Tibial nerve (tissue), 4 donors: ENCODE measurements at regions not wholly inside any gene's neighbourhood (a gene's known extent, or its start where the extent isn't known, plus 50 kb on each side); places are given as distances from the start of the nearest gene placed in this dataset.

Experiments
- DNase-seq, 2 donors: peaks; one replicate each; pipeline ENCODE4 v3.0.0-alpha.2; 2019; ENCODE audit warnings: low spot score in 2 of 2
- H3K27ac ChIP-seq, 4 donors: fragments of 200-600 bp; sonication (generic) in 3 of 4; one replicate each; pipeline ENCODE4 v1.5.1; 2017 to 2019; ENCODE audit warnings: mild to moderate bottlenecking in 1 of 4
- H3K27me3 ChIP-seq, 2 donors: fragments of 200-600 bp; sonication (generic) in 1 of 2; one replicate each; pipeline versions ENCODE4 v1.5.1 to v1.6.0; 2017 to 2019
- H3K36me3 ChIP-seq, 3 donors: fragments of 200-600 bp; sonication (generic); one replicate each; pipeline ENCODE4 v1.5.1; 2018 to 2019
- H3K4me1 ChIP-seq, 4 donors: fragments of 200-600 bp; sonication (generic) in 3 of 4; one replicate each; pipeline ENCODE4 v1.5.1; 2017 to 2019
- H3K4me3 ChIP-seq, 4 donors: fragments of 200-600 bp; sonication (generic) in 3 of 4; one replicate each; pipeline ENCODE4 v1.5.1; 2017 to 2019; ENCODE audit warnings: mild to moderate bottlenecking in 1 of 4, moderate library complexity in 1 of 4
- H3K9me3 ChIP-seq, 4 donors: fragments of 200-600 bp; sonication (generic) in 3 of 4; one replicate each; pipeline ENCODE4 v1.5.1; 2017 to 2019
- EP300 ChIP-seq, 2 donors: sonication (generic); formaldehyde crosslinking; IDR thresholded peaks; one replicate each; pipeline ENCODE4 v1.6.1; 2017; ENCODE audit warnings: antibody characterized with exemption in 2 of 2, mild to moderate bottlenecking in 1 of 2
- POLR2A ChIP-seq, 2 donors: fragments of 450-650 bp; IDR thresholded peaks; one replicate each; pipeline ENCODE4 v1.6.1; 2017; ENCODE audit warnings: antibody characterized with exemption in 2 of 2, mild to moderate bottlenecking in 2 of 2, moderate library complexity in 2 of 2
- WGBS, 2 donors: methylation state at CpG; one replicate each; pipeline ENCODE4 v1.1.5; 2018; 5-methylcytosine and 5-hydroxymethylcytosine counted together
- TF ChIP-seq, protein P1 (sequence below), 5 experiments: fragments of 200-600 bp in 3 of 5; fragments of 450-650 bp in 2 of 5; sonication (generic) in 3 of 5; IDR thresholded peaks; one replicate each; pipeline ENCODE4 v1.5.1; 2016 to 2019; ENCODE audit warnings: antibody characterized with exemption in 5 of 5, mild to moderate bottlenecking in 3 of 5, moderate library complexity in 2 of 5

- H3K27ac ChIP-seq: no peak overlapping the region
- H3K36me3 ChIP-seq: no peaks in the 10 kb centered on the region
- no peak for DNase-seq
- no peaks in the 10 kb centered on the region for H3K4me1 ChIP-seq
- no peaks in the 10 kb centered on the region for H3K27me3 ChIP-seq
- no peak overlapping the region for H3K4me3 ChIP-seq
- WGBS, 2 donors: 55 to 58% methylated on average over 2 of the region's 2 CpGs
- TF ChIP-seq EP300 (IDR thresholded peaks at IDR 0.05): no peak
- TF ChIP-seq, protein P1, sequence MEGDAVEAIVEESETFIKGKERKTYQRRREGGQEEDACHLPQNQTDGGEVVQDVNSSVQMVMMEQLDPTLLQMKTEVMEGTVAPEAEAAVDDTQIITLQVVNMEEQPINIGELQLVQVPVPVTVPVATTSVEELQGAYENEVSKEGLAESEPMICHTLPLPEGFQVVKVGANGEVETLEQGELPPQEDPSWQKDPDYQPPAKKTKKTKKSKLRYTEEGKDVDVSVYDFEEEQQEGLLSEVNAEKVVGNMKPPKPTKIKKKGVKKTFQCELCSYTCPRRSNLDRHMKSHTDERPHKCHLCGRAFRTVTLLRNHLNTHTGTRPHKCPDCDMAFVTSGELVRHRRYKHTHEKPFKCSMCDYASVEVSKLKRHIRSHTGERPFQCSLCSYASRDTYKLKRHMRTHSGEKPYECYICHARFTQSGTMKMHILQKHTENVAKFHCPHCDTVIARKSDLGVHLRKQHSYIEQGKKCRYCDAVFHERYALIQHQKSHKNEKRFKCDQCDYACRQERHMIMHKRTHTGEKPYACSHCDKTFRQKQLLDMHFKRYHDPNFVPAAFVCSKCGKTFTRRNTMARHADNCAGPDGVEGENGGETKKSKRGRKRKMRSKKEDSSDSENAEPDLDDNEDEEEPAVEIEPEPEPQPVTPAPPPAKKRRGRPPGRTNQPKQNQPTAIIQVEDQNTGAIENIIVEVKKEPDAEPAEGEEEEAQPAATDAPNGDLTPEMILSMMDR (IDR thresholded peaks at IDR 0.05): no peak
- TF ChIP-seq POLR2A (IDR thresholded peaks at IDR 0.05): no peak
- peaks cover 0 to 3% (median 0%) of the 10 kb centered on the region in 4 donors for H3K9me3 ChIP-seq
Measured at GRCh38 chr1:163737261-163737660, 415.5 kb downstream of the NUF2 start.

GRCh38 chr1:163744301-163744887, 422.6 kb downstream of the NUF2 start:
- H3K4me3 ChIP-seq: no peak overlapping the region
- TF ChIP-seq, protein P1 (IDR thresholded peaks at IDR 0.05): no peak
- TF ChIP-seq POLR2A (IDR thresholded peaks at IDR 0.05) (no peak), EP300 (IDR thresholded peaks at IDR 0.05) (no peak)
- peaks cover 0 to 22% (median 5%) of the 10 kb centered on the region in 4 donors for H3K9me3 ChIP-seq
- no peaks in the 10 kb centered on the region for H3K36me3 ChIP-seq
- H3K27ac ChIP-seq: no peak overlapping the region
- no peak for DNase-seq
- WGBS, 2 donors: 90 to 92% methylated on average over 2 of the region's 2 CpGs
- H3K4me1 ChIP-seq: no peaks in the 10 kb centered on the region
- no peaks in the 10 kb centered on the region for H3K27me3 ChIP-seq

GRCh38 chr1:163745204-163745603, 423.4 kb downstream of the NUF2 start:
- H3K9me3 ChIP-seq: peaks cover 0 to 22% (median 5%) of the 10 kb centered on the region in 4 donors
- DNase-seq: no peak
- no peak overlapping the region for H3K27ac ChIP-seq
- H3K4me3 ChIP-seq: no peak overlapping the region
- H3K36me3 ChIP-seq: no peaks in the 10 kb centered on the region
- TF ChIP-seq, protein P1 (IDR thresholded peaks at IDR 0.05): no peak
- TF ChIP-seq EP300 (IDR thresholded peaks at IDR 0.05): no peak
- TF ChIP-seq POLR2A (IDR thresholded peaks at IDR 0.05): no peak
- WGBS, 2 donors: 78 to 79% methylated on average over 1 to 2 of the region's 2 CpGs
- no peaks in the 10 kb centered on the region for H3K27me3 ChIP-seq
- H3K4me1 ChIP-seq: no peaks in the 10 kb centered on the region

GRCh38 chr1:163747261-163747660, 425.5 kb downstream of the NUF2 start:
- TF ChIP-seq, protein P1 (IDR thresholded peaks at IDR 0.05): no peak
- TF ChIP-seq POLR2A (IDR thresholded peaks at IDR 0.05) (no peak), EP300 (IDR thresholded peaks at IDR 0.05) (no peak)
- H3K36me3 ChIP-seq: no peaks in the 10 kb centered on the region
- no peaks in the 10 kb centered on the region for H3K4me1 ChIP-seq

DNA sequence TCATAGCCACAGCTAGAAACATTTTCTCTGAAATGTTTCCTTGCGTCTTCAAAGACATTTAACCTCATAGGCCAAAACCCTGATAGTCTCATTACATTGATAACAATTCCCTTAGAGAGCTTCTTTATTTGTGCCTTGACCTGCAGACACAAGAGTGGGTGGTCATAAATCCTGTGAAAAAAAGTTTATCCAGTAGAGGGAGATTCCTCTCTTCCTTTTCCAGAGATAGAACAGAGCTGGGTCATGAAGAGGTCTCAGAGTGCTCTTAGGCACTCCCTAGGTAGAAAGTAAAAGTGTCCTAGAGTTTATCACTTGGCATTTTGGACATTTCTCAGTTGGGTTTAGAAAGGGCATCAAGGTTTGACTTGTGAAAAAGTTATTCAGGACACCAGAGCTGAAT, 426.1 kb downstream of the NUF2 start:
- no peaks in the 10 kb centered on the region for H3K36me3 ChIP-seq
- no peak for TF ChIP-seq POLR2A (IDR thresholded peaks at IDR 0.05)
- TF ChIP-seq EP300 (IDR thresholded peaks at IDR 0.05): no peak
- TF ChIP-seq, protein P1 (IDR thresholded peaks at IDR 0.05): no peak
- WGBS, 2 donors: 41 to 64% methylated on average over 1 of the region's 1 CpG
- DNase-seq: no peak
- H3K27ac ChIP-seq: no peak overlapping the region
- H3K27me3 ChIP-seq: no peaks in the 10 kb centered on the region
- no peak overlapping the region for H3K4me3 ChIP-seq
- H3K9me3 ChIP-seq: peaks cover 0 to 22% (median 5%) of the 10 kb centered on the region in 4 donors
- no peaks in the 10 kb centered on the region for H3K4me1 ChIP-seq

More at GRCh38 chr1:163747261-163747660, 425.5 kb downstream of the NUF2 start:
- no peak overlapping the region for H3K4me3 ChIP-seq
- no peak overlapping the region for H3K27ac ChIP-seq
- DNase-seq: no peak
- peaks cover 0 to 22% (median 5%) of the 10 kb centered on the region in 4 donors for H3K9me3 ChIP-seq
- no peaks in the 10 kb centered on the region for H3K27me3 ChIP-seq
